Immature natural killer cell (primary cell): ENCODE measurements at regions not wholly inside any gene's neighbourhood (a gene's known extent, or its start where the extent isn't known, plus 50 kb on each side); places are given as distances from the start of the nearest gene placed in this dataset.

Experiments used
- DNase-seq, 3 donors: peaks; one replicate each; pipeline ENCODE4 v3.0.0; 2022; ENCODE audit warnings: mixed read lengths in 1 of 3
- H3K27ac Mint-ChIP-seq, 6 donors: one replicate each; pipeline ENCODE4 v1.8.0; 2020; ENCODE audit warnings: mixed read lengths in 6 of 6, mild to moderate bottlenecking in 5 of 6, inconsistent platforms in 4 of 6, moderate library complexity in 3 of 6
- H3K27me3 Mint-ChIP-seq, 3 donors: one replicate each; pipeline ENCODE4 v1.8.0; 2020 to 2021; ENCODE audit warnings: low read depth in 3 of 3, mild to moderate bottlenecking in 3 of 3, mixed read lengths in 3 of 3, moderate library complexity in 3 of 3, inconsistent platforms in 1 of 3
- H3K36me3 Mint-ChIP-seq, 3 donors: one replicate each; pipeline ENCODE4 v1.8.0; 2020; ENCODE audit warnings: mixed read lengths in 3 of 3, inconsistent platforms in 2 of 3, mild to moderate bottlenecking in 2 of 3
- H3K4me1 Mint-ChIP-seq, 2 donors: one replicate each; pipeline ENCODE4 v1.8.0; 2020; ENCODE audit warnings: inconsistent platforms in 2 of 2, mild to moderate bottlenecking in 2 of 2, mixed read lengths in 2 of 2, moderate library complexity in 1 of 2
- H3K4me3 Mint-ChIP-seq, 5 donors: one replicate each; pipeline ENCODE4 v1.8.0; 2020; ENCODE audit warnings: mild to moderate bottlenecking in 5 of 5, mixed read lengths in 5 of 5, inconsistent platforms in 3 of 5, moderate library complexity in 3 of 5
- H3K9me3 Mint-ChIP-seq, 6 donors: one replicate each; pipeline ENCODE4 v1.8.0; 2020; ENCODE audit warnings: mild to moderate bottlenecking in 6 of 6, mixed read lengths in 6 of 6, inconsistent platforms in 4 of 6, moderate library complexity in 3 of 6

DNA sequence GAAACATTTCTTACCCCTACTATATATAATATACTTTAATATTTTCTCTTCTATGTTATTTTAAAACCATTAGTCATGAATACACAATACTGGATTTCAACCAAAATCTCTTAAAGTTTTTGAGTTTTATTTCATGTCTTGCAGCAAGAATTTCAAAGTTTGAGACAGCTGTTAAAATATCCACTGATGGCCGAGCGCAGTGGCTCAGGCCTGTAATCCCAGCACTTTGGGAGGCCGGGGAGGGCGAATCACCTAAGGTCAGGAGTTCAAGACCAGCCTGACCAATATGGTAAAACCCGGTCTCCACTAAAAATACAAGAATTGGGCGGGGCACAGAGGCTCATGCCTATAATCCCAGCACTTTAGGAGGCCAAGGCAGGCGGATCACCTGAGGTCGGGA is 59.7 kb upstream of the DAPK1 start:
- H3K9me3 Mint-ChIP-seq: no peaks in the 10 kb centered on the region
- DNase-seq: no peak
- no peaks in the 10 kb centered on the region for H3K36me3 Mint-ChIP-seq
- no peak overlapping the region for H3K4me3 Mint-ChIP-seq
- H3K4me1 Mint-ChIP-seq: no peaks in the 10 kb centered on the region
- no peak overlapping the region for H3K27ac Mint-ChIP-seq
- peaks cover 0 to 2% (median 2%) of the 10 kb centered on the region in 3 donors for H3K27me3 Mint-ChIP-seq

DNA sequence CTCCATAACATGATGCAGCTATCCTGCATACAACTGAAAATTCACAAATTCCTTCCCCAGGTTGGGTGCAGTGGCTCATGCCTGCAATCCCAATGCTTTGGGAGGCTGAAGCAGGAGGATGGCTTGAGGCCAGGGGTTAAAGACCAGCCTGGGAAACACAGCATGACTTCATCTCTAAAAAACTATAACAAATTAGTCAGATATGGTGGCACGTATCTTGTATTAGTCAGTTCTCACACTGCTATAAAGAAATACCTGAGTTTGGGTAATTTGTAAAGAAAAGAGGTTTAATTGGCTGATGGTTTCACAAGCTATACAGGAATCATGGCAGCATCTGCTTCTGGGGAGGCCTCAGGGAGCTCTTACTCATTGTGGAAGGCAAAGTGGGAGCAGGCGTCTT is 56.4 kb upstream of the DAPK1 start:
- Mint-ChIP-seq H3K9me3 (no peaks in the 10 kb centered on the region), H3K27me3 (peaks cover under 1 to 3% (median 2%) of the 10 kb centered on the region in 3 donors), H3K4me3 (no peak overlapping the region), H3K36me3 (peaks cover 0 to 3% (median 0%) of the 10 kb centered on the region in 3 donors), H3K27ac (no peak overlapping the region), H3K4me1 (peaks cover under 1 to 12% of the 10 kb centered on the region in 2 donors)
- no peak for DNase-seq

DNA sequence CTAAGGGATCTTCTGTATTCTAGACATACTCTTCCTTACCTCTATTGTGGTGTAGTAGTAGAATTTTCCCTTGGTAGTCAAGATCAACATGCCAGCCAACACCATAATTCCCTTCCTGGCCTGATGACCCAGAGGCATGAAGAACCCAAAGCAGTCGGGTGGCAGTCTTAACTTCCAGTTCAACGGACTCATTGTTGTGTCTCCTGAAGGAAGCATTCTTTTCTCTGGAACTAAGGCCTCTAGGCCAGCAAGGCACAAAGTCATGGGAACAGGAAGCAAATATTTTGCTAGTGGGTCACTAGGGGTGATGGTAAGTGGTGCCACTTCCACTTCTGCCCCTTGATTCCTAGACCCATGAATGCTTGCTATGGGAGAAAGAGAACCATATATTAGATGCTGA is 55.2 kb upstream of the DAPK1 start:
- peaks cover 2 to 5% (median 4%) of the 10 kb centered on the region in 3 donors for H3K27me3 Mint-ChIP-seq
- peaks cover 0 to 3% (median 0%) of the 10 kb centered on the region in 3 donors for H3K36me3 Mint-ChIP-seq
- no peak for DNase-seq
- H3K4me3 Mint-ChIP-seq: no peak overlapping the region
- no peak overlapping the region for H3K27ac Mint-ChIP-seq
- H3K9me3 Mint-ChIP-seq: peaks cover 0 to 2% (median 0%) of the 10 kb centered on the region in 6 donors
- peaks cover 3 to 18% of the 10 kb centered on the region in 2 donors for H3K4me1 Mint-ChIP-seq

DNA sequence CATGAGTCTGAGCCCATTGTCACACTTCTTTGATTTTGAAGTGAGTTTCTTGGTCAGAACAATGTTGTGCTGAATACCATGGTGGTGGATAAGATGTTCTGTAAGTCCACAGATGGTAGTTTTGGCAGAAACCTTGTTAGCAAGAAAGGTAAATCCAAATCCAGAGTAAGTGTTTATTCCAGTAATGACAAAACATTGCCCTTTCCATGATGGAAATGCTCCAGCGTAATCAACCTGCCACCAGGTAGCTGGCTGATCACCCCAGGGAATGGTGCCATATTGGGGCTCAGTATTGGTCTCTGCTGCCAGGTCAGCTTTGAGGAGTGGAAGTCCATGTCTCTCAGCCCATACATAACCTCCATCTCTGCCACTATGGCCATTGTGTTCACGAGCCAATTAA is 54.7 kb upstream of the DAPK1 start:
- peaks cover 3 to 18% of the 10 kb centered on the region in 2 donors for H3K4me1 Mint-ChIP-seq
- no peak for DNase-seq
- H3K9me3 Mint-ChIP-seq: peaks cover 0 to 2% (median 0%) of the 10 kb centered on the region in 6 donors
- H3K36me3 Mint-ChIP-seq: peaks cover 0 to 3% (median 0%) of the 10 kb centered on the region in 3 donors
- H3K4me3 Mint-ChIP-seq: no peak overlapping the region
- no peak overlapping the region for H3K27ac Mint-ChIP-seq
- H3K27me3 Mint-ChIP-seq: peaks cover 2 to 8% (median 4%) of the 10 kb centered on the region in 3 donors

DNA sequence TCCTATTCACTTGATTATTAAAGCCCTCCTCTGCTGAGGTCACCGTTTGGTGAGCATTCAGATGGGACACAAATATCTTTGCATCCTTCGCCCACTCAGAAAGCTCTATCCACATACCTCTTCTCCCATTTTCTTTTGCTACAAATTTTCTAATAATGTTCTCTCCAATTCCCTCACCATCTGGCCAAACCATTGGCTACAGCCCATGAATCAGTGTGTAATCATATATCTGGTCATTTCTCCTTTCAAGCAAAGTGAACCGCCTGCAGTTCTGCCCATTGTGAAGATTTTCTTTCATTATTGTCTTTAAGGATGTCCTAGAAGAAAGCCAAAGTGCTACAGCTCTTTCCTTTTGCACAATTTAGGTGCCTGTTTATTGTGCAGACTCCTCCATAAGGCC is 54.2 kb upstream of the DAPK1 start:
- peaks cover 0 to 3% (median 0%) of the 10 kb centered on the region in 3 donors for H3K36me3 Mint-ChIP-seq
- peaks cover 2 to 9% (median 4%) of the 10 kb centered on the region in 3 donors for H3K27me3 Mint-ChIP-seq
- peaks cover 3 to 18% of the 10 kb centered on the region in 2 donors for H3K4me1 Mint-ChIP-seq
- H3K9me3 Mint-ChIP-seq: peaks cover 0 to 2% (median 0%) of the 10 kb centered on the region in 6 donors
- no peak overlapping the region for H3K27ac Mint-ChIP-seq
- no peak overlapping the region for H3K4me3 Mint-ChIP-seq
- no peak for DNase-seq

DNA sequence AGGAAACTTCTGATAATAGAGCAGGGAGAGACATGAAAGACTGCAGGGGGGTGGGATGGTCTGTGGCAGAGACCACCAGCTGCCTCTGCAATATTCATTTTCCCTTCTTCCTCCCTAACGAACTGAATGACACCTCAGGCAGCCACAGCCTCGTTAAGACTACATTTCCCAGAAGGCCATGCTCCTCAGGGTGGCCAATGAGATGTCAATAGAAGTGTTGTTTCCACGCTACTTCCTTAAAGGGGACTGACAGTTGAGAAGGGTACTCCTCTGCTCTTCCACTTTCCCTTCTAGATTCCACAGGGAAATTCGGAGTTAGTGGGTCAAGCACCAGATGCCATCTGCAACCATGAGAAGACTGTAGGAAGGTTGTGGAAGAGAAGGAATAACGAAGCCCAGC is 52.0 kb upstream of the DAPK1 start:
- Mint-ChIP-seq H3K36me3 (peaks cover 0 to 3% (median 0%) of the 10 kb centered on the region in 3 donors), H3K27me3 (peaks cover 0 to 12% (median 4%) of the 10 kb centered on the region in 3 donors), H3K4me1 (peaks cover 3 to 18% of the 10 kb centered on the region in 2 donors), H3K9me3 (peaks cover 0 to 2% (median 0%) of the 10 kb centered on the region in 6 donors), H3K4me3 (peak overlapping the region in 3 of 5 donors; percentile 67 to 79 (median 71)), H3K27ac (peak overlapping the region in 2 of 6 donors; percentile 20 to 79)
- peak; percentile 5 to 15 (median 10) for DNase-seq

DNA sequence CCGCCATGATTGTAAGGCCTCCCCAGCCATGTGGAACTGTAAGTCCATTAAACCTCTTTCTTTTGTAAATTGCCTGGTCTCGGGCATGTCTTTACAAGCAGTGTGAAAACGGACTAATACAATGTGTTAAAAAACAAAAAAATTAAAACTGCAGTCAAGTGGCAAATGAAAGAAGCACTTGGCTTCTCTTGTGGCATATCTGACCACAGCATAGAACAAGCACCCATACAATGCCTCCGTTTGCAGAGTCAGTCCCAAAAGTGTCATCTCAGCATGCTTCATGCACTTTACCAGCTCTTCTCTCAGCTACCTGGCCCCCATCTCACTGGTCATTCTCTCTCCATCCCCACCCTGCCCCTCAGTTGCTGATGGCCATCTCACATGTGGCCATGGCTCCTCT is 51.1 kb upstream of the DAPK1 start:
- Mint-ChIP-seq H3K4me3 (peak overlapping the region in 4 of 5 donors; percentile 19 to 79 (median 48)), H3K27ac (peak overlapping the region in 4 of 6 donors; percentile 41 to 79 (median 48)), H3K27me3 (peaks cover 0 to 12% (median 4%) of the 10 kb centered on the region in 3 donors), H3K36me3 (peaks cover 0 to 3% (median 0%) of the 10 kb centered on the region in 3 donors), H3K9me3 (peaks cover 0 to 2% (median 0%) of the 10 kb centered on the region in 6 donors), H3K4me1 (peaks cover 3 to 18% of the 10 kb centered on the region in 2 donors)
- DNase-seq: peak in 2 of 3 donors; percentile 3 to 12

DNA sequence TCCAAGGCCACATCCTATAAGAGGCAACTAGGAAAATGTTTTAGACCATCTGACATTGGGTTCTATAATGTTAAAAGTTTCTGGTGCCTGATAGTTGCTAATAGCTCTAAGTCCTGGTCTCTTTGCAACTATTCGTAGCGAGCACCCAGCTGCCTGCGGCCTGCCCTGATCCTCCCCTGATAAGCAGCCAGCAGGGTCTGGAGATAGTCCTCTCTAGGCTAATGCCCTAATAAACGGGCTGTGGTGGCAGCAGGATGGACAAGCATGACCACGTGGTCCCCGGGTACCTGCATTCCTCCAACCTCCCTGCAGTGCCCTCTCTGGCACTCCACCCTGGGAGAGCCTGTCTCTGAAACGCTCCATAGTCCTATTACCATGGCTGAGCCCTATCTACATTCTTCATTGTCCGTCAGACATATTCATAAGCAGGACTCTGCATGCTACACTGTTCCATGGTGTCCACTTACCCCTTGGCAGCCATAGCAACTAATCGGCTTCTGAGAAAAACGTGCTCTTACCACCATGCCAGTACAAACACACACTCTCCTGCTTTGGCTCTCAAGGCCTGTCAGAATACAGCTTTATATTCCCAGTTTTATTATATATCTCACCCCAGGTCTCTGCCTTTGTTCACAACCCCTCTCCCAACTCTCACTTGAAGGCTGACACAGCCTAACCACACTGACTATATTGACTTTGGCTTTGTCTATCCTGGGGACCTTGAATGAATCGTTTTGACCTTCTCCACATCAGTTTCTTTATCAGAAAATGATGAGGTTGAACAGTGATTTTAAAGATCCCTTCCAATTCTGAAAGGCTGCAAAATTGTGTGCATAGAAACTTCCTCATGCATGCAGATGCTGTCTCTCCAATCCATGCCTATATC is 49.9 kb upstream of the DAPK1 start:
- peaks cover 3 to 18% of the 10 kb centered on the region in 2 donors for H3K4me1 Mint-ChIP-seq
- peaks cover 1 to 12% (median 4%) of the 10 kb centered on the region in 3 donors for H3K27me3 Mint-ChIP-seq
- no peak for DNase-seq
- H3K36me3 Mint-ChIP-seq: peaks cover 0 to 3% (median 0%) of the 10 kb centered on the region in 3 donors
- no peak overlapping the region for H3K4me3 Mint-ChIP-seq
- H3K9me3 Mint-ChIP-seq: peaks cover 0 to 2% (median 0%) of the 10 kb centered on the region in 6 donors
- H3K27ac Mint-ChIP-seq: no peak overlapping the region
